IMR-90 (cell line): ENCODE measurements at regions not wholly inside any gene's neighbourhood (a gene's known extent, or its start where the extent isn't known, plus 50 kb on each side); places are given as distances from the start of the nearest gene placed in this dataset.

Experiments used
- ATAC-seq: fragments of 200-7000 bp; cut with Tn5 transposase; 2 replicates; pipeline ENCODE4 v1.9.1; 2020; ENCODE audit warnings: low read depth, mild to moderate bottlenecking, moderate library complexity
- BruUV-seq: library from RNA; stranded (reverse); fragments of 400-500 nt; replicated peaks from 2 replicates; lab custom pipeline; 2021; lab: Mats Ljungman, UMichigan
- CTCF ChIA-PET: fragments of 300-600 bp; formaldehyde crosslinking; extraction: SDS; loops from one replicate; lab custom pipeline; 2021; ENCODE audit warnings: antibody characterized with exemption; lab: Yijun Ruan, JAX
- POLR2A ChIA-PET: fragments of 300-600 bp; sonication (Branson Sonifier 250); formaldehyde crosslinking; loops from one replicate; lab custom pipeline; 2022; ENCODE audit warnings: antibody characterized with exemption; ENCODE audit not compliant: unreplicated experiment; lab: Charles Lee
- DNase-seq: peaks from one replicate; pipeline ENCODE4 v3.0.0; 2013
- H2AFZ ChIP-seq: replicated peaks from 2 replicates; pipeline ENCODE3; 2013; ENCODE audit warnings: low read length, mild to moderate bottlenecking; ENCODE audit not compliant: poor library complexity
- H2AK5ac ChIP-seq: 2 replicates; pipeline ENCODE4 v1.6.1; 2013; ENCODE audit warnings: low read depth, low read length, inconsistent platforms
- H2AK9ac ChIP-seq: replicated peaks from 2 replicates; pipeline ENCODE3; 2013; ENCODE audit warnings: mild to moderate bottlenecking, low read depth, low read length, moderate library complexity; ENCODE audit not compliant: poor library complexity
- H2BK120ac ChIP-seq: 2 replicates; pipeline ENCODE4 v1.6.1; 2013; ENCODE audit warnings: low read depth, low read length, inconsistent platforms
- H2BK15ac ChIP-seq: 3 replicates; pipeline ENCODE4 v1.6.1; 2013; ENCODE audit warnings: low read depth, low read length, inconsistent platforms
- H2BK20ac ChIP-seq: 2 replicates; pipeline ENCODE4 v1.6.1; 2013; ENCODE audit warnings: low read depth, mild to moderate bottlenecking, inconsistent platforms, low read length, moderate library complexity
- H2BK5ac ChIP-seq: 2 replicates; pipeline ENCODE4 v1.6.1; 2013; ENCODE audit warnings: mild to moderate bottlenecking, low read depth, low read length, inconsistent platforms; ENCODE audit not compliant: poor library complexity, severe bottlenecking
- H3K14ac ChIP-seq: replicated peaks from 2 replicates; pipeline ENCODE4 v1.6.1; 2013; ENCODE audit warnings: low read depth, low read length, inconsistent platforms
- H3K18ac ChIP-seq: 2 replicates; pipeline ENCODE4 v1.6.1; 2013; ENCODE audit warnings: low read depth, low read length, control low read depth
- H3K23ac ChIP-seq: 2 replicates; pipeline ENCODE4 v1.6.1; 2013; ENCODE audit warnings: low read depth, low read length, inconsistent platforms
- H3K27ac ChIP-seq: 2 replicates; pipeline ENCODE4 v1.5.1; 2013; ENCODE audit warnings: mild to moderate bottlenecking, control low read depth, low read length; ENCODE audit not compliant: insufficient read depth
- H3K27me3 ChIP-seq: 2 replicates; pipeline ENCODE4 v1.6.1; 2013; ENCODE audit warnings: low read length; ENCODE audit not compliant: control insufficient read depth, insufficient read depth
- H3K36me3 ChIP-seq: 2 replicates; pipeline ENCODE4 v1.6.1; 2013; ENCODE audit warnings: low read length, mixed read lengths; ENCODE audit not compliant: control insufficient read depth, insufficient read depth
- H3K4ac ChIP-seq: 2 replicates; pipeline ENCODE4 v1.6.1; 2013; ENCODE audit warnings: low read depth, low read length, inconsistent platforms
- H3K4me1 ChIP-seq: 2 replicates; pipeline ENCODE4 v1.6.1; 2013; ENCODE audit warnings: low read length, mixed read lengths; ENCODE audit not compliant: control insufficient read depth, insufficient read depth
- H3K4me2 ChIP-seq: 2 replicates; pipeline ENCODE4 v1.6.1; 2013; ENCODE audit warnings: low read depth, mild to moderate bottlenecking, control low read depth, low read length, moderate library complexity
- H3K4me3 ChIP-seq: 2 replicates; pipeline ENCODE4 v1.5.1; 2013; ENCODE audit warnings: low read depth, mild to moderate bottlenecking, control low read depth, low read length, moderate library complexity; ENCODE audit not compliant: insufficient read depth
- H3K56ac ChIP-seq: 2 replicates; pipeline ENCODE4 v1.6.1; 2013; ENCODE audit warnings: low read length, inconsistent platforms; ENCODE audit not compliant: insufficient read depth; ENCODE audit errors: extremely low read depth
- H3K79me1 ChIP-seq, 2 experiments: 2 replicates each; pipeline ENCODE4 v1.6.1; 2013; ENCODE audit warnings: low read length in 2 of 2, inconsistent platforms in 1 of 2, low read depth in 1 of 2
- H3K9ac ChIP-seq: 2 replicates; pipeline ENCODE4 v1.6.1; 2013; ENCODE audit warnings: low read depth, low read length, control low read depth
- H3K9me1 ChIP-seq: 2 replicates; pipeline ENCODE4 v1.6.1; 2013; ENCODE audit warnings: low read length, inconsistent platforms; ENCODE audit not compliant: insufficient read depth
- H3K9me3 ChIP-seq: 2 replicates; pipeline ENCODE4 v1.6.1; 2013; ENCODE audit warnings: low read length; ENCODE audit not compliant: control insufficient read depth, insufficient read depth
- H4K20me1 ChIP-seq: 2 replicates; pipeline ENCODE4 v1.6.1; 2013; ENCODE audit warnings: low read length, inconsistent platforms; ENCODE audit not compliant: insufficient read depth
- H4K5ac ChIP-seq: 2 replicates; pipeline ENCODE4 v1.6.1; 2013; ENCODE audit warnings: mild to moderate bottlenecking, low read depth, low read length, control low read depth
- H4K8ac ChIP-seq, 2 experiments: 2 replicates each; pipeline ENCODE4 v1.6.1; 2013; ENCODE audit warnings: low read depth in 2 of 2, low read length in 2 of 2, control low read depth in 1 of 2, inconsistent platforms in 1 of 2
- H4K91ac ChIP-seq: 2 replicates; pipeline ENCODE4 v1.6.1; 2013; ENCODE audit warnings: low read depth, low read length, inconsistent platforms; ENCODE audit not compliant: insufficient read depth
- BHLHE40 ChIP-seq: fragments of 150-350 bp; IDR thresholded peaks from 2 replicates; pipeline ENCODE4 v1.6.1; 2016; ENCODE audit warnings: mild to moderate bottlenecking, low read depth, low read length
- SMC3 ChIP-seq: fragments of 150-350 bp; IDR thresholded peaks from 2 replicates; pipeline ENCODE4 v1.6.1; 2016; ENCODE audit warnings: low read depth, mild to moderate bottlenecking, antibody characterized with exemption, low read length, moderate library complexity
- WGBS, 2 experiments: methylation state at CpG; one replicate each; pipeline versions ENCODE4 v1.1.5 to v1.1.7; 2013; ENCODE audit warnings: missing lambda C conversion rate in 2 of 2; ENCODE audit not compliant: insufficient read length in 1 of 2; ENCODE audit errors: extremely low coverage in 2 of 2; 5-methylcytosine and 5-hydroxymethylcytosine counted together
- dilution Hi-C: fragments of 300-500 bp; cut with HindIII; formaldehyde crosslinking; loops from one replicate; pipeline ENCODE4 v1.14.3; 2018; ENCODE audit warnings: low sequenced_read_pairs; ENCODE audit not compliant: unreplicated experiment
- in situ Hi-C: fragments of 300-500 bp; cut with MboI; formaldehyde crosslinking; loops from 3 replicates; pipeline ENCODE4 v1.14.3; 2019; ENCODE audit warnings: low sequenced_read_pairs, inconsistent platforms, mixed read lengths
- intact Hi-C: fragments of 100-400 bp; cut with micrococcal nuclease; formaldehyde crosslinking; loops from 2 replicates; pipeline ENCODE4 v1.10.0; 2022

- ATAC-seq, result no peak
- BruUV-seq, result no TSS peak
- dilution Hi-C loops, result no loop called here
- DNase-seq, result no peak
- intact Hi-C loops, result no loop called here
- Histone ChIP-seq H3K4me1 (no peaks in the 10 kb centered on the region), H4K20me1 (no peaks in the 10 kb centered on the region), H3K4ac (no peak overlapping the region), H2AFZ (no peak overlapping the region), H3K9me1 (no peaks in the 10 kb centered on the region), H3K4me2 (no peak overlapping the region), H3K9me3 (no peaks in the 10 kb centered on the region), H4K5ac (no peak overlapping the region), H3K14ac (no peak overlapping the region), H2BK5ac (no peak overlapping the region), H3K79me1 (no peaks in the 10 kb centered on the region), H2AK9ac (no peak overlapping the region), H3K9ac (no peak overlapping the region), H3K18ac (no peak overlapping the region), H4K8ac (no peak overlapping the region), H3K4me3 (no peak overlapping the region), H3K27me3 (no peaks in the 10 kb centered on the region), H3K56ac (no peak overlapping the region), H4K91ac (no peak overlapping the region), H2AK5ac (no peak overlapping the region), H2BK15ac (no peak overlapping the region), H3K23ac (no peak overlapping the region), H3K27ac (no peak overlapping the region), H2BK120ac (no peak overlapping the region), H2BK20ac (no peak overlapping the region), H3K36me3 (no peaks in the 10 kb centered on the region)
- no peak for TF ChIP-seq BHLHE40
- no peak for TF ChIP-seq SMC3
- ChIA-PET CTCF (no interaction called here), POLR2A (no interaction called here)
- in situ Hi-C loops, result no loop called here
- no CpG with 5 or more reads among the region's 2 CpGs for WGBS, 2 experiments
Observed at GRCh38 chr10:7470371-7470770, 59.5 kb upstream of the SFMBT2 start.
